ENCODE measurements at regions not wholly inside any gene's neighbourhood (a gene's known extent, or its start where the extent isn't known, plus 50 kb on each side); places are given as distances from the start of the nearest gene placed in this dataset.

GRCh38 chr13:111662451-111662850 is 342.0 kb downstream of the TEX29 start:
- TF ChIP-seq CTCF (IDR thresholded peaks at IDR 0.05; ENCODE audit: low read length) (no peak), EZH2 (optimal IDR thresholded peaks at IDR 0.05; ENCODE audit: low read depth, low read length) (no peak), EZH2phosphoT487 (IDR thresholded peaks at IDR 0.05; ENCODE audit: low read length) (no peak)
